CD4-positive, alpha-beta memory T cell (primary cell): ENCODE measurements at regions not wholly inside any gene's neighbourhood (a gene's known extent, or its start where the extent isn't known, plus 50 kb on each side); places are given as distances from the start of the nearest gene placed in this dataset.

Experiments
- CTCF ChIA-PET: fragments of 350-600 bp; sonication (Branson Sonifier 250); formaldehyde crosslinking; loops from one replicate; lab custom pipeline; 2021; ENCODE audit warnings: inconsistent platforms; ENCODE audit not compliant: partially characterized antibody; lab: Charles Lee
- POLR2A ChIA-PET: fragments of 350-600 bp; sonication (Branson Sonifier 250); formaldehyde crosslinking; loops from one replicate; lab custom pipeline; 2021; ENCODE audit not compliant: partially characterized antibody; lab: Charles Lee
- DNase-seq, 5 donors: peaks; one replicate each; pipeline versions ENCODE4 v3.0.0 to v3.0.0-alpha.2; 2020 to 2022; ENCODE audit warnings: mixed read lengths in 1 of 5
- H3K27ac ChIP-seq: one replicate; pipeline ENCODE4 v1.7.0; 2013; ENCODE audit warnings: low read depth, low read length
- H3K27me3 ChIP-seq: 2 replicates; pipeline ENCODE4 v1.7.0; 2013; ENCODE audit warnings: mild to moderate bottlenecking, low read length, moderate library complexity; ENCODE audit not compliant: insufficient read depth
- H3K36me3 ChIP-seq: 2 replicates; pipeline ENCODE4 v1.7.0; 2013; ENCODE audit warnings: mild to moderate bottlenecking, low read length, moderate library complexity; ENCODE audit not compliant: insufficient read depth
- H3K4me1 ChIP-seq: 2 replicates; pipeline ENCODE4 v1.7.0; 2013; ENCODE audit warnings: mild to moderate bottlenecking, low read length, moderate library complexity; ENCODE audit not compliant: insufficient read depth
- H3K4me3 ChIP-seq, 2 donors: one replicate each; pipeline ENCODE4 v1.7.0; 2013; ENCODE audit warnings: low read length in 2 of 2, mild to moderate bottlenecking in 1 of 2
- H3K9me3 ChIP-seq, 2 donors: one replicate each; pipeline ENCODE4 v1.7.0; 2013; ENCODE audit warnings: low read length in 2 of 2, control low read depth in 1 of 2; ENCODE audit not compliant: control insufficient read depth in 1 of 2
- H3K27ac Mint-ChIP-seq, 7 donors: one replicate each; pipeline ENCODE4 v1.8.0; 2020 to 2021; ENCODE audit warnings: mixed read lengths in 7 of 7, mild to moderate bottlenecking in 6 of 7, inconsistent platforms in 3 of 7, moderate library complexity in 3 of 7
- H3K27me3 Mint-ChIP-seq, 2 donors: one replicate each; pipeline ENCODE4 v1.8.0; 2020 to 2021; ENCODE audit warnings: mixed read lengths in 2 of 2
- H3K36me3 Mint-ChIP-seq, 2 donors: one replicate each; pipeline ENCODE4 v1.8.0; 2020 to 2021; ENCODE audit warnings: mixed read lengths in 2 of 2, inconsistent platforms in 1 of 2, mild to moderate bottlenecking in 1 of 2
- H3K4me1 Mint-ChIP-seq, 4 donors: one replicate each; pipeline ENCODE4 v1.8.0; 2020 to 2021; ENCODE audit warnings: mixed read lengths in 4 of 4, mild to moderate bottlenecking in 1 of 4
- H3K4me3 Mint-ChIP-seq, 8 donors: one replicate each; pipeline ENCODE4 v1.8.0; 2020 to 2021; ENCODE audit warnings: mixed read lengths in 8 of 8, mild to moderate bottlenecking in 7 of 8, moderate library complexity in 6 of 8, inconsistent platforms in 3 of 8
- H3K9me3 Mint-ChIP-seq, 8 donors: one replicate each; pipeline ENCODE4 v1.8.0; 2020 to 2021; ENCODE audit warnings: mixed read lengths in 8 of 8, mild to moderate bottlenecking in 5 of 8, inconsistent platforms in 3 of 8, moderate library complexity in 1 of 8
- intact Hi-C: fragments of 100-400 bp; cut with micrococcal nuclease; formaldehyde crosslinking; loops from one replicate; pipeline ENCODE4 v1.15.1; 2023

- Mint-ChIP-seq H3K36me3 (no peaks in the 10 kb centered on the region), H3K4me1 (no peaks in the 10 kb centered on the region), H3K27me3 (peaks cover 4 to 10% of the 10 kb centered on the region in 2 donors), H3K27ac (no peak overlapping the region), H3K4me3 (no peak overlapping the region), H3K9me3 (peaks cover 0 to 22% (median 7%) of the 10 kb centered on the region in 8 donors)
- Histone ChIP-seq H3K4me3 (no peak overlapping the region), H3K4me1 (no peaks in the 10 kb centered on the region), H3K36me3 (no peaks in the 10 kb centered on the region), H3K9me3 (no peaks in the 10 kb centered on the region), H3K27ac (no peak overlapping the region), H3K27me3 (no peaks in the 10 kb centered on the region)
- DNase-seq = no peak
- ChIA-PET CTCF (no interaction called here), POLR2A (no interaction called here)
- intact Hi-C loops = no loop called here
Measured at GRCh38 chr18:77567205-77567604, 317.6 kb downstream of the GALR1 start.

GRCh38 chr18:77571743-77572142 lies 322.1 kb downstream of the GALR1 start:
- H3K4me3 Mint-ChIP-seq = no peak overlapping the region
- Histone ChIP-seq H3K36me3 (no peaks in the 10 kb centered on the region), H3K27me3 (no peaks in the 10 kb centered on the region), H3K4me1 (no peaks in the 10 kb centered on the region), H3K27ac (no peak overlapping the region), H3K9me3 (no peaks in the 10 kb centered on the region), H3K4me3 (no peak overlapping the region)
- H3K36me3 Mint-ChIP-seq = no peaks in the 10 kb centered on the region
- no peak overlapping the region for H3K27ac Mint-ChIP-seq
- H3K9me3 Mint-ChIP-seq = peaks cover 0 to 22% (median 7%) of the 10 kb centered on the region in 8 donors
- CTCF ChIA-PET = no interaction called here
- DNase-seq = no peak
- H3K27me3 Mint-ChIP-seq = peaks cover 16 to 28% of the 10 kb centered on the region in 2 donors
- intact Hi-C loops = no loop called here
- POLR2A ChIA-PET = no interaction called here
- H3K4me1 Mint-ChIP-seq = no peaks in the 10 kb centered on the region

- H3K4me3 ChIP-seq = no peak overlapping the region
- no peak for DNase-seq
- no peaks in the 10 kb centered on the region for H3K4me1 ChIP-seq
- H3K27ac Mint-ChIP-seq = no peak overlapping the region
- POLR2A ChIA-PET = no interaction called here
- CTCF ChIA-PET = no interaction called here
- no peaks in the 10 kb centered on the region for H3K27me3 ChIP-seq
- H3K9me3 ChIP-seq = no peaks in the 10 kb centered on the region
- H3K4me1 Mint-ChIP-seq = no peaks in the 10 kb centered on the region
- H3K27me3 Mint-ChIP-seq = peaks cover 18 to 30% of the 10 kb centered on the region in 2 donors
- H3K36me3 Mint-ChIP-seq = no peaks in the 10 kb centered on the region
- intact Hi-C loops = no loop called here
- H3K27ac ChIP-seq = no peak overlapping the region
- H3K4me3 Mint-ChIP-seq = no peak overlapping the region
- no peaks in the 10 kb centered on the region for H3K36me3 ChIP-seq
- peaks cover 0 to 22% (median 8%) of the 10 kb centered on the region in 8 donors for H3K9me3 Mint-ChIP-seq
Measured at GRCh38 chr18:77572537-77572936, 322.9 kb downstream of the GALR1 start.

- Histone ChIP-seq H3K27me3 (no peaks in the 10 kb centered on the region), H3K9me3 (no peaks in the 10 kb centered on the region), H3K4me1 (no peaks in the 10 kb centered on the region), H3K4me3 (no peak overlapping the region), H3K27ac (no peak overlapping the region), H3K36me3 (no peaks in the 10 kb centered on the region)
- DNase-seq = no peak
- Mint-ChIP-seq H3K36me3 (no peaks in the 10 kb centered on the region), H3K27me3 (peaks cover 18 to 28% of the 10 kb centered on the region in 2 donors), H3K9me3 (peaks cover 0 to 13% (median 1%) of the 10 kb centered on the region in 8 donors), H3K27ac (no peak overlapping the region), H3K4me1 (no peaks in the 10 kb centered on the region), H3K4me3 (no peak overlapping the region)
- intact Hi-C loops = no loop called here
- CTCF ChIA-PET = no interaction called here
- POLR2A ChIA-PET = no interaction called here
Measured at GRCh38 chr18:77573571-77573970, 323.9 kb downstream of the GALR1 start.

GRCh38 chr18:77590943-77591515 lies 341.4 kb downstream of the GALR1 start:
- Histone ChIP-seq H3K27me3 (no peaks in the 10 kb centered on the region), H3K36me3 (no peaks in the 10 kb centered on the region), H3K27ac (no peak overlapping the region), H3K4me1 (no peaks in the 10 kb centered on the region), H3K9me3 (no peaks in the 10 kb centered on the region), H3K4me3 (no peak overlapping the region)
- Mint-ChIP-seq H3K9me3 (no peaks in the 10 kb centered on the region), H3K27me3 (peaks cover 3% of the 10 kb centered on the region in 2 donors), H3K4me1 (no peaks in the 10 kb centered on the region), H3K36me3 (no peaks in the 10 kb centered on the region), H3K27ac (no peak overlapping the region), H3K4me3 (no peak overlapping the region)
- DNase-seq = no peak
- CTCF ChIA-PET = no interaction called here
- intact Hi-C loops = no loop called here
- POLR2A ChIA-PET = no interaction called here

GRCh38 chr18:77597726-77598125 lies 348.1 kb downstream of the GALR1 start:
- no peaks in the 10 kb centered on the region for H3K36me3 Mint-ChIP-seq
- no peaks in the 10 kb centered on the region for H3K27me3 Mint-ChIP-seq
- no peak overlapping the region for H3K27ac Mint-ChIP-seq
- no peaks in the 10 kb centered on the region for H3K9me3 Mint-ChIP-seq
- no peaks in the 10 kb centered on the region for H3K36me3 ChIP-seq
- CTCF ChIA-PET = no interaction called here
- H3K4me3 ChIP-seq = no peak overlapping the region
- no peaks in the 10 kb centered on the region for H3K4me1 ChIP-seq
- no peaks in the 10 kb centered on the region for H3K9me3 ChIP-seq
- intact Hi-C loops = no loop called here
- no peak overlapping the region for H3K27ac ChIP-seq
- no peak overlapping the region for H3K4me3 Mint-ChIP-seq
- H3K27me3 ChIP-seq = no peaks in the 10 kb centered on the region
- DNase-seq = no peak
- H3K4me1 Mint-ChIP-seq = no peaks in the 10 kb centered on the region
- POLR2A ChIA-PET = no interaction called here

GRCh38 chr18:77600674-77601073 lies 351.0 kb downstream of the GALR1 start:
- Histone ChIP-seq H3K27me3 (no peaks in the 10 kb centered on the region), H3K36me3 (no peaks in the 10 kb centered on the region), H3K4me3 (no peak overlapping the region), H3K9me3 (no peaks in the 10 kb centered on the region), H3K27ac (no peak overlapping the region), H3K4me1 (no peaks in the 10 kb centered on the region)
- no peak for DNase-seq
- CTCF ChIA-PET = interaction anchor here (1.2 kb wide), 1 partner anchor 16 kb away, joined by 3 read pairs; no protein-coding TSS in a partner anchor
- Mint-ChIP-seq H3K4me3 (no peak overlapping the region), H3K36me3 (no peaks in the 10 kb centered on the region), H3K9me3 (no peaks in the 10 kb centered on the region), H3K27me3 (no peaks in the 10 kb centered on the region), H3K27ac (no peak overlapping the region), H3K4me1 (no peaks in the 10 kb centered on the region)
- POLR2A ChIA-PET = no interaction called here
- intact Hi-C loops = no loop called here

- H3K36me3 ChIP-seq = no peaks in the 10 kb centered on the region
- intact Hi-C loops = no loop called here
- H3K9me3 ChIP-seq = no peaks in the 10 kb centered on the region
- Mint-ChIP-seq H3K9me3 (peaks cover 0 to 2% (median 0%) of the 10 kb centered on the region in 8 donors), H3K4me1 (no peaks in the 10 kb centered on the region), H3K4me3 (no peak overlapping the region), H3K27me3 (no peaks in the 10 kb centered on the region), H3K36me3 (no peaks in the 10 kb centered on the region), H3K27ac (no peak overlapping the region)
- ChIA-PET POLR2A (no interaction called here), CTCF (no interaction called here)
- no peak overlapping the region for H3K27ac ChIP-seq
- H3K27me3 ChIP-seq = no peaks in the 10 kb centered on the region
- H3K4me3 ChIP-seq = no peak overlapping the region
- no peaks in the 10 kb centered on the region for H3K4me1 ChIP-seq
- DNase-seq = no peak
Measured at GRCh38 chr18:77601567-77601966, 351.9 kb downstream of the GALR1 start.
